ENCODE measurements at regions not wholly inside any gene's neighbourhood (a gene's known extent, or its start where the extent isn't known, plus 50 kb on each side); places are given as distances from the start of the nearest gene placed in this dataset.
"Not testable (repeated sequence)": the region's sequence is repeated elsewhere in the genome, so short reads cannot be mapped to it uniquely, and the experiment has no call there.

- DNase-seq = no peak
These were observed 636.0 kb upstream of the TBL1XR1 start for GRCh38 chr3:177833332-177833731.

GRCh38 chr3:177835008-177835407 lies 637.7 kb upstream of the TBL1XR1 start:
- no peak for DNase-seq

GRCh38 chr3:177835917-177836316 lies 638.6 kb upstream of the TBL1XR1 start:
- DNase-seq = no peak

- no peak for DNase-seq
These were observed 639.4 kb upstream of the TBL1XR1 start for GRCh38 chr3:177836671-177837070.

- no peak for DNase-seq
These were observed 640.8 kb upstream of the TBL1XR1 start for GRCh38 chr3:177837951-177838655.

- DNase-seq = no peak
These were observed 641.6 kb upstream of the TBL1XR1 start for GRCh38 chr3:177838766-177839350.

GRCh38 chr3:177842302-177842701 lies 645.0 kb upstream of the TBL1XR1 start:
- DNase-seq = no peak

- DNase-seq = no peak
These were observed 645.8 kb upstream of the TBL1XR1 start for GRCh38 chr3:177842743-177843734.

GRCh38 chr3:177852001-177852807 lies 654.9 kb upstream of the TBL1XR1 start:
- DNase-seq = no peak

- DNase-seq = no peak
These were observed 657.7 kb upstream of the TBL1XR1 start for GRCh38 chr3:177855021-177855420.

- no peak for DNase-seq
These were observed 662.9 kb upstream of the TBL1XR1 start for GRCh38 chr3:177860184-177860583.

GRCh38 chr3:177862962-177863491 lies 665.7 kb upstream of the TBL1XR1 start:
- no peak for DNase-seq

- DNase-seq = not testable (repeated sequence)
These were observed 665.0 kb upstream of the KCNMB2 start for GRCh38 chr3:177871267-177871666.

- DNase-seq = no peak
These were observed 658.0 kb upstream of the KCNMB2 start for GRCh38 chr3:177878192-177878591.

- no peak for DNase-seq
These were observed 657.3 kb upstream of the KCNMB2 start for GRCh38 chr3:177878957-177879356.

GRCh38 chr3:177881351-177881750 lies 654.9 kb upstream of the KCNMB2 start:
- no peak for DNase-seq

- DNase-seq = no peak
These were observed 654.0 kb upstream of the KCNMB2 start for GRCh38 chr3:177882124-177882648.

GRCh38 chr3:177883091-177883490 lies 653.1 kb upstream of the KCNMB2 start:
- DNase-seq = no peak

GRCh38 chr3:177883957-177884356 lies 652.3 kb upstream of the KCNMB2 start:
- no peak for DNase-seq

- no peak for DNase-seq
These were observed 651.2 kb upstream of the KCNMB2 start for GRCh38 chr3:177885063-177885462.

- DNase-seq = no peak
These were observed 649.7 kb upstream of the KCNMB2 start for GRCh38 chr3:177886501-177886900.

GRCh38 chr3:177887475-177887874 lies 648.8 kb upstream of the KCNMB2 start:
- DNase-seq = no peak

All from CD4-positive, alpha-beta T cell treated with Interleukin-12 subunit alpha and Interleukin-12 subunit beta, for 1 hour (primary cell).